ENCODE measurements at regions not wholly inside any gene's neighbourhood (a gene's known extent, or its start where the extent isn't known, plus 50 kb on each side); places are given as distances from the start of the nearest gene placed in this dataset.
"Not testable (repeated sequence)": the region's sequence is repeated elsewhere in the genome, so short reads cannot be mapped to it uniquely, and the experiment has no call there.

- H3K4me1 Mint-ChIP-seq (ENCODE audit: low read depth, unreplicated experiment); H3K36me3 Mint-ChIP-seq (ENCODE audit: low read depth, unreplicated experiment); H2AFZ ChIP-seq (ENCODE audit: low read depth, low read length); H3K79me2 ChIP-seq (ENCODE audit: insufficient read depth, low read length); H3K4me3 ChIP-seq (ENCODE audit: insufficient read depth, low read depth, low read length); H3K4me2 ChIP-seq (ENCODE audit: low read length); H3K27me3 Mint-ChIP-seq (ENCODE audit: low read depth, unreplicated experiment); H3K27ac Mint-ChIP-seq (ENCODE audit: unreplicated experiment); DNase-seq (ENCODE audit: low read depth); H3K4me1 ChIP-seq (ENCODE audit: insufficient read depth, low read length); H3K36me3 ChIP-seq (ENCODE audit: insufficient read depth, low read length); FAIRE-seq; H3K27ac ChIP-seq (ENCODE audit: low read depth, low read length); H4K20me1 ChIP-seq (ENCODE audit: insufficient read depth, low read length); H3K27me3 ChIP-seq (ENCODE audit: insufficient read depth, low read length); H3K9me3 Mint-ChIP-seq (ENCODE audit: unreplicated experiment); H3K9me3 ChIP-seq (ENCODE audit: insufficient read depth, low read depth, low read length); H3K9ac ChIP-seq (ENCODE audit: low read length); H3K4me3 Mint-ChIP-seq (ENCODE audit: unreplicated experiment): not testable (repeated sequence)
Measured at GRCh38 chrY:17787214-17787613, 92.8 kb downstream of the CDY2B start.

DNA sequence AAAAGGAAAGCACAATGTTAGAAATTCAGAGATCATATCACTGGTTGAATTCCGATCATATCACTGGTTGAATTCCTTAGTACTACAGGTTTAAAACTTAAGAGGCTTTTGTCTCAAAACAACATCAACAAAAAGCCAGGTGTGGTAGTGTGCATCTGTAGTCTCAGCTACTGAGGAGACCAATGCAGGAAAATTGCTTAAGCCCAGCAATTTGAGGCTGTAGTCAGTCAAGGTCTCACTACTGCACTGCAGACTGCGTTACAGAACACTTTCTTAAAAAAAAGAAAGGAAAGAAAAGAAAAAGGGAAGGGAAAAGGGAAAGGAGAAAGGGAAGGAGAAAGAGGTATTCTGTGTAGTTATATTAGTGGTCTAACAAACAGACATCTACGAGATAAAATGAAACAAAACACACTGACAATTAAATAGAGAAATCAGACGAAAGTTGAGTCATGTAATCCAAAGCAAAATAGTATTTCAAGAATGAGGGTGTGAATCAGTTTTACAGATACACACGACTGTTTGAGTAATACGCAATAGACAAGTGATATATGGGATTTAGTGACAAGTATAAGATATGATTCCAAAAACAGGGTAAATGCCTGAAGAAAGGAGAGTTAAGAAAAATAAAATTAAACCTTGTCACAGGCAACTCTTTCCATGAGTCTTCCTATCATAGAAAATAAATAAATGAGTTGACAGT is 113.9 kb downstream of the CDY2B start:
- not testable (repeated sequence) for H2AFZ ChIP-seq (ENCODE audit: low read depth, low read length); H3K9me3 ChIP-seq (ENCODE audit: insufficient read depth, low read depth, low read length); FAIRE-seq; H3K27me3 ChIP-seq (ENCODE audit: insufficient read depth, low read length); H3K4me2 ChIP-seq (ENCODE audit: low read length); H3K4me3 Mint-ChIP-seq (ENCODE audit: unreplicated experiment); H3K9ac ChIP-seq (ENCODE audit: low read length); H3K79me2 ChIP-seq (ENCODE audit: insufficient read depth, low read length); H3K9me3 Mint-ChIP-seq (ENCODE audit: unreplicated experiment); H3K36me3 ChIP-seq (ENCODE audit: insufficient read depth, low read length); H3K4me3 ChIP-seq (ENCODE audit: insufficient read depth, low read depth, low read length); DNase-seq (ENCODE audit: low read depth); H3K27me3 Mint-ChIP-seq (ENCODE audit: low read depth, unreplicated experiment); H3K36me3 Mint-ChIP-seq (ENCODE audit: low read depth, unreplicated experiment); H3K27ac Mint-ChIP-seq (ENCODE audit: unreplicated experiment); H3K4me1 Mint-ChIP-seq (ENCODE audit: low read depth, unreplicated experiment); H3K27ac ChIP-seq (ENCODE audit: low read depth, low read length); H4K20me1 ChIP-seq (ENCODE audit: insufficient read depth, low read length); H3K4me1 ChIP-seq (ENCODE audit: insufficient read depth, low read length)

DNA sequence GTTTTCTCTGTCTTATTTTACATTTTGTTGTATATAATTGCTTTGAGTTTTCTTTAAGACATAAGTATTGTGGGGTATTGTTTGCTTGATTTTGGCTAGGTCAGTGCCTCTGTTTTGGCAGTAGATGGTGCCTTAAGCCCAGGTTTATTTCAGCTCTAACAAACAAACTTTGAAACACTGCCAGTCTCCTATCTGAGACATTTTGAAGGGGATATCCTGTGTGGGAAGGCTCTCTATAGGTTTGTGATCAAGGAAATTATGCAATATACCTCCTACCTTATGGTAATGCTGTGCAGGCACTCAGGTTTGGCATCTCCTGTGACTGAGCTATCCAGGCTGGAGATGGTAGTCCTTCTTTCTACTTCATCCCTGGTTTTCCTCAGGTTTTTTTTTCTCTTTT is 120.8 kb downstream of the CDY2B start:
- not testable (repeated sequence) for H3K9me3 ChIP-seq (ENCODE audit: insufficient read depth, low read depth, low read length); H3K4me3 Mint-ChIP-seq (ENCODE audit: unreplicated experiment); H4K20me1 ChIP-seq (ENCODE audit: insufficient read depth, low read length); DNase-seq (ENCODE audit: low read depth); H3K36me3 ChIP-seq (ENCODE audit: insufficient read depth, low read length); H3K4me1 ChIP-seq (ENCODE audit: insufficient read depth, low read length); H3K9ac ChIP-seq (ENCODE audit: low read length); H3K4me1 Mint-ChIP-seq (ENCODE audit: low read depth, unreplicated experiment); H3K27me3 Mint-ChIP-seq (ENCODE audit: low read depth, unreplicated experiment); H3K27me3 ChIP-seq (ENCODE audit: insufficient read depth, low read length); H2AFZ ChIP-seq (ENCODE audit: low read depth, low read length); FAIRE-seq; H3K4me3 ChIP-seq (ENCODE audit: insufficient read depth, low read depth, low read length); H3K36me3 Mint-ChIP-seq (ENCODE audit: low read depth, unreplicated experiment); H3K27ac ChIP-seq (ENCODE audit: low read depth, low read length); H3K79me2 ChIP-seq (ENCODE audit: insufficient read depth, low read length); H3K27ac Mint-ChIP-seq (ENCODE audit: unreplicated experiment); H3K4me2 ChIP-seq (ENCODE audit: low read length); H3K9me3 Mint-ChIP-seq (ENCODE audit: unreplicated experiment)

- H3K4me3 ChIP-seq (ENCODE audit: insufficient read depth, low read depth, low read length); H3K27ac ChIP-seq (ENCODE audit: low read depth, low read length); FAIRE-seq; H3K36me3 Mint-ChIP-seq (ENCODE audit: low read depth, unreplicated experiment); H3K9me3 Mint-ChIP-seq (ENCODE audit: unreplicated experiment); H3K9ac ChIP-seq (ENCODE audit: low read length); H3K27ac Mint-ChIP-seq (ENCODE audit: unreplicated experiment); H3K79me2 ChIP-seq (ENCODE audit: insufficient read depth, low read length); H4K20me1 ChIP-seq (ENCODE audit: insufficient read depth, low read length); H3K27me3 ChIP-seq (ENCODE audit: insufficient read depth, low read length); H3K36me3 ChIP-seq (ENCODE audit: insufficient read depth, low read length); H3K9me3 ChIP-seq (ENCODE audit: insufficient read depth, low read depth, low read length); H3K27me3 Mint-ChIP-seq (ENCODE audit: low read depth, unreplicated experiment); H3K4me1 ChIP-seq (ENCODE audit: insufficient read depth, low read length); H3K4me2 ChIP-seq (ENCODE audit: low read length); DNase-seq (ENCODE audit: low read depth); H3K4me1 Mint-ChIP-seq (ENCODE audit: low read depth, unreplicated experiment); H3K4me3 Mint-ChIP-seq (ENCODE audit: unreplicated experiment); H2AFZ ChIP-seq (ENCODE audit: low read depth, low read length): not testable (repeated sequence)
Measured at GRCh38 chrY:17752887-17753497, 127.0 kb downstream of the CDY2B start.

GRCh38 chrY:17739852-17740251 is 140.2 kb downstream of the CDY2B start:
- not testable (repeated sequence) for H3K9ac ChIP-seq (ENCODE audit: low read length); H3K27ac Mint-ChIP-seq (ENCODE audit: unreplicated experiment); H3K4me3 ChIP-seq (ENCODE audit: insufficient read depth, low read depth, low read length); H3K27me3 ChIP-seq (ENCODE audit: insufficient read depth, low read length); H3K4me2 ChIP-seq (ENCODE audit: low read length); H3K36me3 Mint-ChIP-seq (ENCODE audit: low read depth, unreplicated experiment); H3K4me3 Mint-ChIP-seq (ENCODE audit: unreplicated experiment); H2AFZ ChIP-seq (ENCODE audit: low read depth, low read length); H3K36me3 ChIP-seq (ENCODE audit: insufficient read depth, low read length); DNase-seq (ENCODE audit: low read depth); H3K9me3 ChIP-seq (ENCODE audit: insufficient read depth, low read depth, low read length); H3K79me2 ChIP-seq (ENCODE audit: insufficient read depth, low read length); H3K4me1 Mint-ChIP-seq (ENCODE audit: low read depth, unreplicated experiment); H4K20me1 ChIP-seq (ENCODE audit: insufficient read depth, low read length); FAIRE-seq; H3K27ac ChIP-seq (ENCODE audit: low read depth, low read length); H3K4me1 ChIP-seq (ENCODE audit: insufficient read depth, low read length); H3K9me3 Mint-ChIP-seq (ENCODE audit: unreplicated experiment); H3K27me3 Mint-ChIP-seq (ENCODE audit: low read depth, unreplicated experiment)

- H3K4me1 Mint-ChIP-seq (ENCODE audit: low read depth, unreplicated experiment); H2AFZ ChIP-seq (ENCODE audit: low read depth, low read length); H3K4me3 Mint-ChIP-seq (ENCODE audit: unreplicated experiment); H3K27ac ChIP-seq (ENCODE audit: low read depth, low read length); H3K4me2 ChIP-seq (ENCODE audit: low read length); H4K20me1 ChIP-seq (ENCODE audit: insufficient read depth, low read length); H3K9ac ChIP-seq (ENCODE audit: low read length); H3K36me3 ChIP-seq (ENCODE audit: insufficient read depth, low read length); H3K4me3 ChIP-seq (ENCODE audit: insufficient read depth, low read depth, low read length); H3K27me3 Mint-ChIP-seq (ENCODE audit: low read depth, unreplicated experiment); H3K36me3 Mint-ChIP-seq (ENCODE audit: low read depth, unreplicated experiment); H3K9me3 ChIP-seq (ENCODE audit: insufficient read depth, low read depth, low read length); H3K9me3 Mint-ChIP-seq (ENCODE audit: unreplicated experiment); H3K27ac Mint-ChIP-seq (ENCODE audit: unreplicated experiment); H3K27me3 ChIP-seq (ENCODE audit: insufficient read depth, low read length); H3K4me1 ChIP-seq (ENCODE audit: insufficient read depth, low read length); FAIRE-seq; DNase-seq (ENCODE audit: low read depth); H3K79me2 ChIP-seq (ENCODE audit: insufficient read depth, low read length): not testable (repeated sequence)
Measured at GRCh38 chrY:17729474-17729873, 150.5 kb downstream of the CDY2B start.

Data from astrocyte (in vitro differentiated cells and primary cell).